Skeletal muscle tissue (tissue), 3 donors: ENCODE measurements at regions not wholly inside any gene's neighbourhood (a gene's known extent, or its start where the extent isn't known, plus 50 kb on each side); places are given as distances from the start of the nearest gene placed in this dataset.

Experiments used
- H3K27ac ChIP-seq: one replicate; pipeline ENCODE4 v1.7.0; 2013; ENCODE audit warnings: mild to moderate bottlenecking, low read depth, low read length, inconsistent platforms
- H3K27me3 ChIP-seq, 3 donors: one replicate each; pipeline ENCODE4 v1.7.0; 2013; ENCODE audit warnings: low read length in 3 of 3; ENCODE audit not compliant: control insufficient read depth in 3 of 3, insufficient read depth in 3 of 3
- H3K36me3 ChIP-seq, 3 donors: one replicate each; pipeline ENCODE4 v1.7.0; 2013; ENCODE audit warnings: low read length in 3 of 3; ENCODE audit not compliant: control insufficient read depth in 3 of 3, insufficient read depth in 3 of 3
- H3K4me1 ChIP-seq, 3 donors: one replicate each; pipeline ENCODE4 v1.7.0; 2013; ENCODE audit warnings: low read length in 3 of 3, mild to moderate bottlenecking in 3 of 3; ENCODE audit not compliant: control insufficient read depth in 3 of 3, insufficient read depth in 3 of 3
- H3K4me3 ChIP-seq, 3 donors: one replicate each; pipeline ENCODE4 v1.7.0; 2013; ENCODE audit warnings: low read length in 3 of 3
- H3K9ac ChIP-seq, 3 donors: one replicate each; pipeline ENCODE4 v1.7.0; 2013; ENCODE audit warnings: low read length in 3 of 3, mild to moderate bottlenecking in 3 of 3, moderate library complexity in 2 of 3, low read depth in 1 of 3
- H3K9me3 ChIP-seq, 3 donors: one replicate each; pipeline ENCODE4 v1.7.0; 2013; ENCODE audit warnings: low read length in 3 of 3; ENCODE audit not compliant: control insufficient read depth in 3 of 3
- donor health status: Osteomylitis.

DNA sequence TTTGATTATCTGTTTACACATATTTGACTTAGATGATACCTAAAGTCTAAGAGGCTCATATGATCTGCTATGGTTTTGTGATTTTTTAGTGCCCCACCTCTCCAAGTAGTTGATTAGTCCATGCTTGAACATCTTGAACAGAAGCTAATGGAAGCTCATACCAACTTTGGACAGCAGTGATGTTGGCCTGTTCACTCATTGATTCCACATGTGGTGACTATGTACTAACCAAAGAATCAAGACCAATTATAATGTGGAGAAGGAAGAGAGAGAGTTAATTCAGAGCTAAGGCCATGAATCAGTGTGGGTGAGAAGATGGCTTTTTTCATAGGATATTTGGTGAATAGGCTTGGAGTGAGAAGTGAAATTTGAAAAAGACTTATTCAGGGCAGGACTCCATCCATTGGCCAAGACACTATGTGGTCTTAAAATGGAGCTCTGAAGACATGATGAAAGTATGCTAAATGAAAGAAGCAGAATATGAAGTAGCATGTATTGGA, 178.3 kb upstream of the TWIST2 start:
- Histone ChIP-seq H3K27ac (no peak overlapping the region), H3K9ac (no peak overlapping the region), H3K27me3 (peaks cover 0 to 3% (median 2%) of the 10 kb centered on the region in 3 donors), H3K4me1 (no peaks in the 10 kb centered on the region), H3K4me3 (no peak overlapping the region), H3K36me3 (no peaks in the 10 kb centered on the region), H3K9me3 (peaks cover 0 to 2% (median 0%) of the 10 kb centered on the region in 3 donors)

DNA sequence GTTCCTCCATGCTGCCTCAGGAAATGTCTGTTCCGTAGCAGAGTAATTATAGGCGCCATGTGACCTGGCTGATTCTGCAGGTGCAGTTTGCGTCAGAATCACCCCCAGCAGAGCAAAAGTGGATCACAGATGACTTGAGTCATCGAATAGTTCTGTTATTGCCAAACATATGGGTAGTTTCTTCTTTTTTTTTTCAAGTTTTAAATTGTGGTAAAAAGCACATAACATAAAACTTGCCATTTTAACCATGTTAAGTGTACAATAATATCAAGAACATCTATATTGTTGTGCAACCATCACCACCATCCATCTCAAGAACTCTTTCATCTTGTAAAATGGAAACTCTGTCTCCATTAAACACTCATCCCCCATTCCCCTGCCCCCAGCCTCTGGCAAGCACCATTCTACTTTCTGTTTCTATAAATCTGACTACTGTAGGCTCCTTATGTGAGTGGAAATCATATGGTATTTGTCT, 177.7 kb upstream of the TWIST2 start:
- Histone ChIP-seq H3K36me3 (no peaks in the 10 kb centered on the region), H3K9me3 (peaks cover 0 to 2% (median 0%) of the 10 kb centered on the region in 3 donors), H3K4me1 (no peaks in the 10 kb centered on the region), H3K27ac (no peak overlapping the region), H3K4me3 (no peak overlapping the region), H3K9ac (no peak overlapping the region), H3K27me3 (peaks cover 0 to 3% (median 2%) of the 10 kb centered on the region in 3 donors)

DNA sequence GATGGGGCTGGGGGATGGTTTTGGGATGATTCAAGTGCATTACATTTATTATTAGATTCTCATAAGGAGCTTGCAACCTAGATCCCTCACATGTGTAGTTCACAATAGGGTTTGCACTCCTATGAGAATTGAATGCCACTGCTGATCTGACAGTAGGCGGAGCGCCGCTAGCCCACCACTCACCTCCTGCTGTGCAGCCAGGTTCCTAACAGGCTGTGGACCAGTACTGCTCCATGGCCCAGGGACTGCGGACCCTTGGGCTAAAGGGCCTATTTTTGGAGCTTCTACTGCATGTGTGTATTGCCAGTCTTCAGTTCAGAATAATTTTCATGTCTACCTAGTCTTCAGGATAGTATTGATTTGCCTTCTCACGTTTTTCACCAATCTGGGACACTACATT, 165.3 kb upstream of the TWIST2 start:
- H3K27ac ChIP-seq: no peak overlapping the region
- H3K4me1 ChIP-seq: no peaks in the 10 kb centered on the region
- no peak overlapping the region for H3K4me3 ChIP-seq
- H3K36me3 ChIP-seq: no peaks in the 10 kb centered on the region
- no peak overlapping the region for H3K9ac ChIP-seq
- no peaks in the 10 kb centered on the region for H3K9me3 ChIP-seq
- H3K27me3 ChIP-seq: no peaks in the 10 kb centered on the region

DNA sequence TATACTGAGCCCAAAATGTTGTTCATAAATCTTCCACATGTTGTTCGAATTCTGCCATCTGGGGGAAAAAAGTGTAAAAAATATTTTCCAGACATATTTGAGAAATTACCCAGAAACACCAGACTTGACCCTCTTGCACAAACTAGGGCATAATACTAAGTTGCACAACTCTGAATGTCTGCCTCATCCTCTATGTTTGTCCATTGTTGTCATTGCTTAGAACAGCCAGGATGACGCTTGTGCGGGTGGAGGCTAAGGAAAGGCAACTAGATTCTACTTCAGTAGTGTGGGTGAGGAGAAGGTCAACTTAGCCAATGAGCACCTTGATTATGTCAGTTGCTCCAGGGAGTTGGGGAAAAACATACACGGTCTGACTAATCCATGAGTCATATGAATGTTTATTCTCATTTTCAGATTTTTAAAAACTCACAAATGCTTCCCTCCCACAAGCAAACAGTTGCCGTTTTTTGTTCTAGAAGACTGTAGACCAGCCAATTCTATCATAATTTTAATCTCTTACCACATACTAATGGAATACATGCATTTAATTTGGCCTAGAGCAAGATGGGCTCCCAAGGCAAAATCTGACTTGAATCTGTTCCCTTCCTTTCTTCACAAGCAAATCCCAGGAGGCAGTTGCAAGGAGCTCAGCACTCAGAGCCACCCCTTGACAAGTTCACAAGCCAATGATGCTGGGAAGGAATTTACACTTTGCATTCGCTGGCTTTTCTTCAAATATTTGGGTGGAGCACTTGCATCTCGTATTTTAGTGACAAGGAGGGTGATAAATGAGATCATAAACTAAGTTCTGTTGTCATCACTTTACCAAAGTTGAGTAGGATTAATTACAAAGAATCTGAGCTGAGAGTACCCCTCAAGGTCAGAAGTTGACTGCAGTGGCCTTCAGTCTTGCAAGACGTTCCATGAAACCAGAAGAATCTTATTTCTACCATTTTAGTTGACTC, 163.2 kb upstream of the TWIST2 start:
- no peaks in the 10 kb centered on the region for H3K4me1 ChIP-seq
- H3K27ac ChIP-seq: no peak overlapping the region
- no peaks in the 10 kb centered on the region for H3K9me3 ChIP-seq
- H3K27me3 ChIP-seq: no peaks in the 10 kb centered on the region
- no peaks in the 10 kb centered on the region for H3K36me3 ChIP-seq
- no peak overlapping the region for H3K4me3 ChIP-seq
- H3K9ac ChIP-seq: no peak overlapping the region

DNA sequence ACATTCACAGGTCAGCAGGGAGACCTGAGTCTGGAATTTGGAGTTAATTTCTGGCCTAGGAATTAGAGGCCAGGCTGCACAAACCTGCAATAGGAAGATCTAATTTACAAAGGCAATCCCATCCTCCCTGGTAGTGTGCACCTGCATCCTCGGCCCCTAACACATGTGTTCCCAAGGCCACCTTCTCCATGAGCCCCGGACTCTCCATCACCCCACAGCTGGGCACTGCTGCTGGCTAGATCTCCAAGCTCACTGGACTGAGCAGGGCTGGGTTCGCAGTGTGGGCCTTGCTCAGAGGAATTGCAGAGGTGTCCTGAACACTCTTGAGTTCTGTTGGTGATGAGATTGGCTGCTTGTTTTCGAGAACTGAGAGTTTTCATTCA, 162.6 kb upstream of the TWIST2 start:
- H3K27me3 ChIP-seq: peaks cover 0 to 4% (median 0%) of the 10 kb centered on the region in 3 donors
- H3K4me3 ChIP-seq: no peak overlapping the region
- no peaks in the 10 kb centered on the region for H3K36me3 ChIP-seq
- H3K4me1 ChIP-seq: no peaks in the 10 kb centered on the region
- no peak overlapping the region for H3K27ac ChIP-seq
- H3K9ac ChIP-seq: no peak overlapping the region
- no peaks in the 10 kb centered on the region for H3K9me3 ChIP-seq

DNA sequence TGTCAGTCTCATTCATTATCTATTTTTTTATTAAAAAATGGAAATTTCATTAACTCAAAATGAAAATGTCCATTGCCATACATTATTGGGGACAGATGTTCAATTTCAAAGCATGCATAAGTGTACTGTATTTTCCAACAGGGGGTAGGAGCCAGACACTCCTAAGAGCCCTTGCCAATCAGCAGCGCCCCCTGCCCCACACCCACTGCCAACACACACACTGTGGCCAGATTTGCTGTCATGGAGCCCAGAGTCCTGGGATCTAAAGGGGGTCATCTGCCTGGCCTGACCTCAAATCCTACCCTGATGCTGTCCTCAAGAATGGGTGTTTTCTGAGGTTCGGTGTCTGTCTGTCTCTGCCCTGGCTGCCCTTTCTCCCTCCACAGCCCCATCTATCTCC, 162.2 kb upstream of the TWIST2 start:
- H3K4me1 ChIP-seq: no peaks in the 10 kb centered on the region
- no peaks in the 10 kb centered on the region for H3K36me3 ChIP-seq
- H3K9ac ChIP-seq: no peak overlapping the region
- H3K4me3 ChIP-seq: no peak overlapping the region
- peaks cover 0 to 4% (median 2%) of the 10 kb centered on the region in 3 donors for H3K27me3 ChIP-seq
- no peak overlapping the region for H3K27ac ChIP-seq
- H3K9me3 ChIP-seq: no peaks in the 10 kb centered on the region

DNA sequence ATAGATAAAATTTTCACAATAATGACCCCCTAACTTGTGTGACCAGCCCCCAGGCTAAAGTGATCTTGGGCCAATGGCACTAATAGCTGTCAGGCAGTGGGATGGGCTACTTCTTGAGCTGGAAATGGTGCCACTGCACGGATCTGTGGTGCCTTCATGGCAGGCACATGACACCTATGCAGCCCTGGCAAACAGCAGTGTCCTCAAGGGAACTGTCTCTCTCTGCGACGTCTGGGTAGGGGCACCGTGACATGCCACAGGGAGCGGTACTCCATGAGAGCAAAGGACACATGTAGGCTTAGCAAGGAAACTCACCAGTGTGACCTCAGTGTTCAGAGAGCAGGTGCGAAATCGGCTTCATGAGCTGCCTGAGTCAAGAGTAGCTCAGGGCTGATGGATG, 161.7 kb upstream of the TWIST2 start:
- H3K4me3 ChIP-seq: no peak overlapping the region
- H3K9ac ChIP-seq: no peak overlapping the region
- no peaks in the 10 kb centered on the region for H3K4me1 ChIP-seq
- H3K27me3 ChIP-seq: peaks cover 0 to 5% (median 4%) of the 10 kb centered on the region in 3 donors
- no peaks in the 10 kb centered on the region for H3K9me3 ChIP-seq
- no peak overlapping the region for H3K27ac ChIP-seq
- H3K36me3 ChIP-seq: no peaks in the 10 kb centered on the region

DNA sequence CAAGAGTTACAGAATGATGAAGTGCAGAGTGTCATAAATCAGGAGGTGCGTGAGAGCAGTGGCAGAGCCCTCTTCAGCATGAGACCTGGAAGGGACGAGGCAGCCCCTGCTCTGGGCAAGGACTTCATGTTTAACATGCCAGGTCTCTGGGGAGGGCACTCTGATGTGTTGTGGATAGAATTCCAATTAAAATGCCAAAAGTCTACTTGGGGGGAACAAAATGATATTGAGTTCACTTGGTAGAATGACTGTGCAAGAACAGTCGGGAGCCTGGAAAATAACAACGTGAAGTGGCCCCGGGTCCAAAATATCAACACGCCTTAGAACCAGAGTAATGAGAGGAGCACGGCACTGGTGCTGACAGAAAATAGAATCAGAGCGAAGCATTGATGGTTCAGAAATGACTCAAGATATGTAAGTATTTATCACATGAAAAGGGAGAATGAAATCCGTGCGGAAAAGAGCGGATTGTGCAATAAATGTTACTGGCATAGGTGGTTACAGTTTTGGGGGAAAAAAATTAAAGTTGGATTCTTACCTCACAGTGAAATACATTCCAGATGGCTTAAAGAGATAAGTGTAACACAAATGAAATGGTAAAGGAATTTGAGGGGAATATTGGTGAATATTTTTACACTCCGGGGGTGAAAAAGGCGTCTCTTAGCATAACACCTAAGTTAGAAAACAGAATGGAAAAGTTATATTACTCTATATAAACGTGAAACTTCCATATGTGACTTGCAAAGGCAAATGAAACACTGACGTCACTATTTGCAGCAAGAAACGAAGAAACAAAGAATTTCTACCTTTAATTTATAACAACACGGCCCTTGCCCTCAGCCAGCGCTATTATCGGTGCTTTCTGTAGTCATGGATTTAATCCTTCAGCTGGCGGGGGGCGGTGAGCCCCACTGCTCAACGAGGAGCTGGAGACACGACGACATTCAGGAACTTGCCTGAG, 159.4 kb upstream of the TWIST2 start:
- no peak overlapping the region for H3K4me3 ChIP-seq
- H3K4me1 ChIP-seq: no peaks in the 10 kb centered on the region
- H3K27ac ChIP-seq: no peak overlapping the region
- peaks cover 0 to 11% (median 7%) of the 10 kb centered on the region in 3 donors for H3K27me3 ChIP-seq
- no peaks in the 10 kb centered on the region for H3K9me3 ChIP-seq
- H3K9ac ChIP-seq: no peak overlapping the region
- no peaks in the 10 kb centered on the region for H3K36me3 ChIP-seq

DNA sequence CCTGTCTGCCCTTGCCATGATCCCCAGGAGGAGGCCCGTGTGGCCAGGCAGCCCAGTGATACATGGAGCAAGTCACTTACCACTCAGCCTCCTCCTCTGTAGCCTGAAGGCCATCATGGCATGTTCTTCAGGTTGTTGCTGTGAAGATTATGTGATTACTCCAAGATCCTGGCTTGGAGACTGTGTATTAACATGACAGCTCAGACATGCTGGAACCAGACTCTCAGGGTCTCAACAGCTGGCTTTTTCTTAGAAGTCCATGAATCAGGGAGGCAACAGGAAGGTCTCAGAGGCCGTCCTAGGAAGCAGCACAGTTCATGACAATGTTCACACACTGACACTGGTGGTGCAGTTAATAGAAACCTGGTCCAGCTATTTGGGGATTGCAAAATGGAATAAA, 158.6 kb upstream of the TWIST2 start:
- Histone ChIP-seq H3K36me3 (no peaks in the 10 kb centered on the region), H3K4me1 (no peaks in the 10 kb centered on the region), H3K9ac (no peak overlapping the region), H3K4me3 (no peak overlapping the region), H3K27me3 (peaks cover 0 to 11% (median 7%) of the 10 kb centered on the region in 3 donors), H3K27ac (no peak overlapping the region), H3K9me3 (no peaks in the 10 kb centered on the region)
